Peyer's patch (tissue), 4 donors: ENCODE measurements at regions not wholly inside any gene's neighbourhood (a gene's known extent, or its start where the extent isn't known, plus 50 kb on each side); places are given as distances from the start of the nearest gene placed in this dataset.

ENCODE experiments used
- DNase-seq, 3 donors: peaks; one replicate each; pipeline ENCODE4 v3.0.0-alpha.2; 2017 to 2019
- H3K27ac ChIP-seq, 4 donors: fragments of 200-600 bp; sonication (generic); one replicate each; pipeline ENCODE4 v1.5.1; 2016 to 2019
- H3K27me3 ChIP-seq, 2 donors: fragments of 200-600 bp; sonication (generic); one replicate each; pipeline ENCODE4 v1.5.1; 2019
- H3K36me3 ChIP-seq, 3 donors: fragments of 200-600 bp; sonication (generic); one replicate each; pipeline ENCODE4 v1.5.1; 2016 to 2019
- H3K4me1 ChIP-seq, 4 donors: fragments of 200-600 bp; sonication (generic); one replicate each; pipeline ENCODE4 v1.5.1; 2016 to 2019
- H3K4me3 ChIP-seq, 4 donors: fragments of 200-600 bp; sonication (generic); 1 replicate in 3 of 4; 2 replicates in 1 of 4; pipeline ENCODE4 v1.5.1; 2016 to 2019; ENCODE audit warnings: mild to moderate bottlenecking in 1 of 4
- H3K9me3 ChIP-seq, 4 donors: fragments of 200-600 bp; sonication (generic); one replicate each; pipeline ENCODE4 v1.5.1; 2016 to 2019; ENCODE audit warnings: mild to moderate bottlenecking in 1 of 4
- CTCF ChIP-seq, 6 experiments: fragments of 450-650 bp in 4 of 6; fragments of 200-600 bp in 2 of 6; sonication (generic) in 1 of 6; IDR thresholded peaks; one replicate each; pipeline ENCODE4 v1.5.1; 2017 to 2019; ENCODE audit warnings: antibody characterized with exemption in 6 of 6, mild to moderate bottlenecking in 3 of 6, moderate library complexity in 1 of 6
- POLR2A ChIP-seq, 2 donors: fragments of 450-650 bp; IDR thresholded peaks; one replicate each; pipeline ENCODE4 v1.5.1; 2017; ENCODE audit warnings: antibody characterized with exemption in 2 of 2, mild to moderate bottlenecking in 2 of 2, moderate library complexity in 2 of 2

- Histone ChIP-seq H3K9me3 (no peaks in the 10 kb centered on the region), H3K27me3 (no peaks in the 10 kb centered on the region), H3K36me3 (no peaks in the 10 kb centered on the region), H3K4me1 (no peaks in the 10 kb centered on the region), H3K4me3 (no peak overlapping the region), H3K27ac (no peak overlapping the region)
- no peak for TF ChIP-seq CTCF (IDR thresholded peaks at IDR 0.05)
- TF ChIP-seq POLR2A (IDR thresholded peaks at IDR 0.05) = no peak
- DNase-seq = no peak
These were observed 92.1 kb upstream of the FGFR2 start for GRCh38 chr10:121690152-121690848.

- no peaks in the 10 kb centered on the region for H3K9me3 ChIP-seq
- H3K27ac ChIP-seq = no peak overlapping the region
- no peaks in the 10 kb centered on the region for H3K4me1 ChIP-seq
- DNase-seq = no peak
- H3K4me3 ChIP-seq = no peak overlapping the region
- no peaks in the 10 kb centered on the region for H3K27me3 ChIP-seq
- H3K36me3 ChIP-seq = no peaks in the 10 kb centered on the region
- TF ChIP-seq POLR2A (IDR thresholded peaks at IDR 0.05) = no peak
- no peak for TF ChIP-seq CTCF (IDR thresholded peaks at IDR 0.05)
These were observed 89.0 kb upstream of the FGFR2 start for GRCh38 chr10:121687095-121687813.

- no peak overlapping the region for H3K27ac ChIP-seq
- no peak overlapping the region for H3K4me3 ChIP-seq
- no peaks in the 10 kb centered on the region for H3K4me1 ChIP-seq
- H3K27me3 ChIP-seq = no peaks in the 10 kb centered on the region
- TF ChIP-seq POLR2A (IDR thresholded peaks at IDR 0.05) (no peak), CTCF (IDR thresholded peaks at IDR 0.05) (no peak)
- no peaks in the 10 kb centered on the region for H3K36me3 ChIP-seq
- H3K9me3 ChIP-seq = no peaks in the 10 kb centered on the region
- DNase-seq = no peak
These were observed 86.0 kb upstream of the FGFR2 start for GRCh38 chr10:121684276-121684675.

- no peak for DNase-seq
- TF ChIP-seq POLR2A (IDR thresholded peaks at IDR 0.05) (no peak), CTCF (IDR thresholded peaks at IDR 0.05) (no peak)
- Histone ChIP-seq H3K36me3 (no peaks in the 10 kb centered on the region), H3K27me3 (no peaks in the 10 kb centered on the region), H3K4me3 (no peak overlapping the region), H3K27ac (no peak overlapping the region), H3K4me1 (no peaks in the 10 kb centered on the region), H3K9me3 (peaks cover 0 to under 1% (median 0%) of the 10 kb centered on the region in 4 donors)
These were observed 85.6 kb upstream of the FGFR2 start for GRCh38 chr10:121683816-121684215.

GRCh38 chr10:121683366-121683765 is 85.1 kb upstream of the FGFR2 start:
- peaks cover 0 to 5% (median 0%) of the 10 kb centered on the region in 4 donors for H3K9me3 ChIP-seq
- DNase-seq = no peak
- H3K27me3 ChIP-seq = no peaks in the 10 kb centered on the region
- H3K36me3 ChIP-seq = no peaks in the 10 kb centered on the region
- TF ChIP-seq CTCF (IDR thresholded peaks at IDR 0.05) (no peak), POLR2A (IDR thresholded peaks at IDR 0.05) (no peak)
- H3K4me3 ChIP-seq = no peak overlapping the region
- no peak overlapping the region for H3K27ac ChIP-seq
- H3K4me1 ChIP-seq = no peaks in the 10 kb centered on the region
